HT1080 (cell line): ENCODE measurements at regions not wholly inside any gene's neighbourhood (a gene's known extent, or its start where the extent isn't known, plus 50 kb on each side); places are given as distances from the start of the nearest gene placed in this dataset.

Experiments used
- DNase-seq: peaks from one replicate; pipeline ENCODE4 v3.0.0-alpha.2; 2015; ENCODE audit warnings: low read depth

DNA sequence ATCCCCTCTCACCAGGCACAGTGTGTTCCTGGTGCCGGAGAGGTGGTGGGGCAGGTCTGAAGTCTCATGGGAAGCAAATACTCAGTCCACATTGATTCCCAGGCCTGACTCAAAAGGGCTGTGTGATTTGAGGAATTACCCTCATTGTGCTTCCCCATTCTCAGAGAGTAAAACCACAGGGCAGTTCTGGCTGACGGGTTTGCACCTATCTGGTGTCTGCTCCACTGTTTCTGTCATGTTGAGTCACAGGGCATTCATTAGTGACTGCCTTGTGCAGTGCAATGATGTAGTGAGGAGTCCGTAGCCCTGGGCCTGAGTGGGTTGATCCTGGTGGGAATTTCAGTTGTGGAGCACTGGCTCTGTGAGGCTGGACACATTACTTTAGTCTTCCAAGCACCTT, 85.2 kb upstream of the ARHGAP20 start:
- DNase-seq = peak; percentile 51

GRCh38 chr11:110795112-110795624, 82.9 kb upstream of the ARHGAP20 start:
- DNase-seq = no peak

GRCh38 chr11:110793556-110793955, 81.3 kb upstream of the ARHGAP20 start:
- DNase-seq = no peak

GRCh38 chr11:110791621-110792020, 79.4 kb upstream of the ARHGAP20 start:
- no peak for DNase-seq

DNA sequence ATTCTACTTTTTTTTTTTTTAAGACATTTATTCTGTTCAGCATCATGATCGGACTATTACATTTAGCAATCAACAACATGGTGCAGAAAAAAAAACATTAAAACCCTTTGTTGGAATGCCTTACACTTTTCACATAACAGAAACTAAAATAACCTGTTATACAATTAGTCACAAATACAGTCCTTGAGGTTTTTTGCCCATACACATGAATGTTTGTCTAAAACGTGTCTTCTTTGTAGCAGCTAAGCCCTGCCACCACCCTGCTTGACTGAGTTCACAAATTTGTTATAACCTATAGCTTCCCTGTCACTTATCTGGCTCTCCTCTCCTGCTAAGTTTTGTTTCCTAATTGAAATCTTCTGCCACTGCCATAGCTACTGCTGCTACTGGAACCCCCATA, 75.4 kb upstream of the ARHGAP20 start:
- no peak for DNase-seq

GRCh38 chr11:110786226-110786902, 74.1 kb upstream of the ARHGAP20 start:
- DNase-seq = no peak

DNA sequence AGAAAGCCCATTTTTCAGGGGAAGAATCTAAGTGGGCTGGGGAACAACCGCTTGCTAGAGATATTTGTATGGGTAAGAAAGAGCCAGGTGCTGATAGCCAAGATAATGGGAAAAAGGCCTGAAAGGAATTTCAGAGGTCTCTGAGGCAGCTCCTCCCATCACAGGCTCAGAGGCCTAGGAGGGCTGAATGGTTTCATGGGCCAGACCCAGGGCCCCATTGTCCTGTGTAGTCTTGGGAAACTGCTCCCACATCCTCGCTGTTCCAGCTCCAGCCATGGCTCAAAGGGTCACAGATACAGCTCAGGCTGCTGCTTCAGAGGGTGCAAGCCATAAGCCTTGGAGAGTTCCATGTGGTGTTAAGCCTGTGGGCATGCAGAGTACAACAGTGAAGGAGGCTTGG, 73.2 kb upstream of the ARHGAP20 start:
- DNase-seq = no peak

DNA sequence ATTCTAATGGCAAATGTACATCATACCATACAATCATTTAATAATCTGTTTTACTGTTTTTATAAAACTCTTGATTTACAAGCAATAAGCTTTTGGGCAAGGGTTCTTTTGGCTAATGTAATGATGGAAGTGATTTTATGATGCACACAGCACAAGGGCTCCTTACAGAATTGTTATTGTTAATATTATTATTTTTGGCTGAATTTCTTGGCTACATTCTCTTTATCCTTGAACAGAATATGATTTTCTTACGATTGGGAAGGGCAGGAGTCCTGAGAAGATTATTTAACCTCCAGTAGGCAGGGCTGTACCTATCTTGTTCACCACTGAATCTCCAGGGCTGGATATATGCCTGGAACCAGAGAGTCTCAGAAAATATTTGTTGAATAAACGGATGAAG, 70.4 kb upstream of the ARHGAP20 start:
- no peak for DNase-seq

- DNase-seq = no peak
Measured at GRCh38 chr11:110779108-110779507, 66.9 kb upstream of the ARHGAP20 start.

- DNase-seq = no peak
Measured at GRCh38 chr11:110778343-110778742, 66.1 kb upstream of the ARHGAP20 start.

DNA sequence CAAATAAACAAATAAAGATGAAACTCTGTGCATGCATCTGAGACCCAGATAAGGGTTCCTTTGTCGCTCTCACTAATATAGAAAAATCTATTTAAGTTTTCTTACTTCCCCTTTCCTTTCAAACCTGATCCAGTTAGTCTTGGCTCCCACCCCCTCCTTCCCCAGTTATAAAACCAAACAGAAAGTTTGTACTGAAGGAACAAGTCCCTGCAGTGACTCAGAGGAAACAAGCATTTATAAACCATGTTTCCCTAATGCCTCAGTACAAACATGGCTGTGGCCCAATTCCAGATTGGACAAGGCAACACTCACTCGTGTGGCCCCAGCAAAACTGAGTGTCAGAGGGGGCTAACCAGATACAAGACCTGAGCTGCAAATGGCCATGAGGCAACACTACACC, 65.5 kb upstream of the ARHGAP20 start:
- peak; percentile 36 for DNase-seq

GRCh38 chr11:110776081-110776480, 63.8 kb upstream of the ARHGAP20 start:
- DNase-seq = peak; percentile 14

DNA sequence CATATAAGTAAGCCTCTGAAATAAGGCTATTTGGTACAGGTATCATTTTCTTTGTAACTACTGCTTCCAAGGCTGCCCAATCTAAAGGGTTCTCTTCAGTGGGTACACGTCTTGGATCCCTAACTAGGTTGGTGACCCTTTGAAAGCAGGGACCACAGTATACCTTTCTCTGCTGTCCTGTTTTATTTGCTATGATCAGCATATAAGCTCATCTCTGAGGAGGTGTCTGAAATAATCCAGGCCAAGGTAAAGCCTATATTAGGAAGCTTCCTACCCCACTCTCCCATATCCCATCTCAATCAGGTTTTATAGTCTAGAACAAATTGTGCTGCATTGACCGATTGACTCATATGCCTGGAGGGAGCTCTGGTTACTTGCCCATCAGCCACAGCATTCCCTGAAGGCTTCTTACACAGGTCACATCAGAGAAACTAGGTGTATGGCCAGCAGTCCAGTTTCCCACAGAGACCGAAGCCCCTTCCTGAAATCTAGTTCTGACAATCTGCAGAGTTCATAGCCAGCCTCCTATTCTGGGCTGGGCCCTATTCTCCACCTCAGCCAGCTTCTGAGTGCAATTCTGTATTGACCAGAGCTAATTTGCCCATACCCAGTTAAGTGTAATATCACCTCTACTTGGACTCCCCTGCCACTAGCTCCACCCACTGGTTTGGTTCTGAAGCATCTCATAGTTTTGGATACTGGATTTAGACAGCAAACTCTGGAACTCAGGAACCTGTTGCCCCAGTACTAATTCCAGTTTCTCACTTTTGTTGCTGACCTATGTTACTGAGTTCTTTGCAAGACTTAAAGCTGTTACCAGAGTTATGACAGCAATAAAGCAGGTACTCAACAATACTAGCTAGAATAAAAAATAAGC, 62.1 kb upstream of the ARHGAP20 start:
- no peak for DNase-seq

DNA sequence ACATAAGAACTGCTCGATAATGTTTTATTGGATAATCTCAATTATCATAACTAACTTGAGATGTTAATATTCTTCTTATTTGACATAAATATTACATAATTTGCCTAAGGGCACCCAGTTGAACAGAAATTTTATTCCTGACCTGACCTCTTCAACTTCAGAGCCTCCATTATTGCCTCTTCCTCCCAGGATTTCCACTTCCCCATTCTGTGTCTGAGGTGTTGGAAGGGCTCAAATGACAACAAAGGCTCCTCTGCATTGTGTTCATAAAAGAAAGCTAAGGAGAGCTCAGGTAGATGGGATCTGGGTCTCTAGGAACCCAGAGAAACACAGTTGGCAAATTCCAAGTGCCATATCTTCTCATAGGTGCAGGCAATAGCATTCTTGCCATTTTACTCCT, 61.2 kb upstream of the ARHGAP20 start:
- no peak for DNase-seq

- DNase-seq = peak; percentile 7
Measured at GRCh38 chr11:110772863-110773262, 60.6 kb upstream of the ARHGAP20 start.

- DNase-seq = no peak
Measured at GRCh38 chr11:110766316-110766715, 54.1 kb upstream of the ARHGAP20 start.

DNA sequence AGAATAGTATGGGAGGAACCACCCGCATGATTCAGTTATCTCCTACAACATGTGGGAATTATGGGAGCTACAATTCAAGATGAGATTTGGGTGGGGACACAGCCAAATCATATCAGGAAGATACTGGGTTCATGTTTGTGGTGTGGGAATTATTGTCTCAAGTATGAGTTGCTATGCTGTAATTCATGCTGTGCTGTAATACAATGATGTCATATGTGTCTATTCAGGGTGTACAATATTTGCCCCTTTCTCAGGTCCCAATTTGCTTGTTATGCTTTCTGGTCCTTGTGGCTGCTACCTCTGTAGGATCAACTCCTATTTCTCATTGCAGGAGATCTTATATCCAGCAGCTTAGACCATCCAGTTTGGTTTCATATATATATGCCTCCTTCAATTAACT, 52.2 kb upstream of the ARHGAP20 start:
- DNase-seq = no peak

- DNase-seq = no peak
Measured at GRCh38 chr11:110763249-110764011, 51.2 kb upstream of the ARHGAP20 start.

DNA sequence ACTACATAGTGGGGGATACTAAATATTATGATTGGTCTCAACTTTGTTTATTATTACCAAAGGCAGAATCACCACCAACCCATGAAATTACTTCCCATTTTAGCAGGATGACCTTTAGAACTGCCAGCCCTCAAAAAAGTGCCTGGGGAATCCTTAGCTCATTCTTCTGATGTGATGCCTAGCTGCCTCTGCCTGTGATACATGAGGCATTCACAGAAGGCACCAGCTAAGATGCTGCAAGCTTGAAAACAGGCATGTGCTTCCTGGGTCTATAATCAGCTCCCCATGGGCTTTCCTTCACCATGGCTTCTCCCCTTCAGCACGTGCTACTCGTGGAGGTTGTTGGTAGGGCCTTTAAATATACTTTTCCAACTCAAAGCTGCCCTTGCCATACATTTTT, 50.4 kb upstream of the ARHGAP20 start:
- no peak for DNase-seq
